HCT116 (cell line): ENCODE measurements at regions not wholly inside any gene's neighbourhood (a gene's known extent, or its start where the extent isn't known, plus 50 kb on each side); places are given as distances from the start of the nearest gene placed in this dataset.

Source experiments
- ATAC-seq: fragments of 200-7000 bp; cut with Tn5 transposase; 2 replicates; pipeline ENCODE4 v1.9.1; 2020; ENCODE audit warnings: mild to moderate bottlenecking, moderate library complexity
- BruUV-seq: library from RNA; stranded (reverse); fragments of 400-500 nt; replicated peaks from 2 replicates; lab custom pipeline; 2021; lab: Mats Ljungman, UMichigan
- CTCF ChIA-PET: fragments of 300-600 bp; sonication (Branson Sonifier 250); formaldehyde crosslinking; loops from one replicate; lab custom pipeline; 2021; ENCODE audit warnings: antibody characterized with exemption; lab: Charles Lee
- POLR2A ChIA-PET: fragments of 300-600, 350-600 bp; sonication (Branson Sonifier 250); formaldehyde crosslinking; loops from one replicate; lab custom pipeline; 2021; ENCODE audit warnings: antibody characterized with exemption; lab: Charles Lee
- RAD21 ChIA-PET, 2 experiments: fragments of 300-600 bp; sonication (Branson Sonifier 250); formaldehyde crosslinking; loops; one replicate each; lab custom pipeline; 2023; ENCODE audit warnings: low total read pairs in 2 of 2; ENCODE audit not compliant: uncharacterized antibody in 2 of 2, unreplicated experiment in 2 of 2, low non-redundant PET in 1 of 2; lab: Charles Lee
- DNase-seq: peaks from one replicate; pipeline ENCODE4 v3.0.0-alpha.2; 2010; ENCODE audit warnings: low read depth, low spot score
- H2AFZ ChIP-seq: fragments of 200-600 bp; shearing (Covaris generic), sonication (generic); 2 replicates; pipeline ENCODE4 v1.6.1; 2017; ENCODE audit warnings: low read depth, mixed run types, mixed read lengths, antibody characterized with exemption, low read length; ENCODE audit not compliant: poor library complexity, severe bottlenecking
- H3K27ac ChIP-seq: 2 replicates; pipeline ENCODE4 v1.5.1; 2012; ENCODE audit warnings: low read depth, low read length
- H3K27me3 ChIP-seq: fragments of 200-600 bp; sonication (generic); 2 replicates; pipeline ENCODE4 v1.6.1; 2016; ENCODE audit warnings: mixed run types, low read length, mixed read lengths; ENCODE audit not compliant: insufficient read depth
- H3K36me3 ChIP-seq, 2 experiments: fragments of 200-500 bp in 1 of 2; fragments of 200-600 bp in 1 of 2; sonication (Bioruptor generic) in 1 of 2; sonication (generic) in 1 of 2; 2 replicates each; pipeline versions ENCODE4 v1.5.1 to v1.6.1; 2014 to 2016; ENCODE audit warnings: low read length in 2 of 2, inconsistent platforms in 1 of 2, mixed read lengths in 1 of 2, mixed run types in 1 of 2; ENCODE audit not compliant: insufficient read depth in 2 of 2, control insufficient read depth in 1 of 2
- H3K4me1 ChIP-seq, 2 experiments: fragments of 200-600 bp in 1 of 2; sonication (generic) in 1 of 2; 2 replicates each; pipeline versions ENCODE4 v1.5.1 to v1.6.1; 2012 to 2017; ENCODE audit warnings: low read length in 2 of 2, inconsistent platforms in 1 of 2, mild to moderate bottlenecking in 1 of 2, mixed read lengths in 1 of 2, mixed run types in 1 of 2, moderate library complexity in 1 of 2; ENCODE audit not compliant: insufficient read depth in 2 of 2, control insufficient read depth in 1 of 2
- H3K4me2 ChIP-seq: fragments of 200-600 bp; sonication (generic); 2 replicates; pipeline ENCODE4 v1.6.1; 2017; ENCODE audit warnings: mixed run types, low read length, mixed read lengths
- H3K4me3 ChIP-seq, 2 experiments: fragments of 200-600 bp in 1 of 2; sonication (generic) in 1 of 2; replicated peaks in 1 of 2; 2 replicates each; pipeline ENCODE4 v1.5.1; 2011 to 2016; ENCODE audit warnings: low read length in 2 of 2, control low read depth in 1 of 2, low read depth in 1 of 2, mild to moderate bottlenecking in 1 of 2, mixed read lengths in 1 of 2, mixed run types in 1 of 2
- H3K79me2 ChIP-seq: fragments of 200-600 bp; sonication (generic); 2 replicates; pipeline ENCODE4 v1.6.1; 2017; ENCODE audit warnings: mild to moderate bottlenecking, mixed run types, low read length, moderate library complexity, mixed read lengths; ENCODE audit not compliant: insufficient read depth
- H3K9ac ChIP-seq: fragments of 200-600 bp; sonication (generic); 2 replicates; pipeline ENCODE4 v1.6.1; 2016; ENCODE audit warnings: low read length, mixed read lengths
- H3K9me2 ChIP-seq: fragments of 200-600 bp; sonication (generic), shearing (Covaris generic); 2 replicates; pipeline ENCODE4 v1.6.1; 2017; ENCODE audit warnings: mixed run types, mild to moderate bottlenecking, moderate library complexity; ENCODE audit not compliant: insufficient read depth
- H3K9me3 ChIP-seq, 2 experiments: fragments of 200-500 bp in 1 of 2; fragments of 200-600 bp in 1 of 2; sonication (Bioruptor generic) in 1 of 2; sonication (generic) in 1 of 2; 2 replicates each; pipeline ENCODE4 v1.6.1; 2014 to 2017; ENCODE audit warnings: low read length in 2 of 2, mixed read lengths in 2 of 2, inconsistent platforms in 1 of 2, low read depth in 1 of 2, mild to moderate bottlenecking in 1 of 2, mixed run types in 1 of 2, moderate library complexity in 1 of 2; ENCODE audit not compliant: control insufficient read depth in 1 of 2, insufficient read depth in 1 of 2
- H4K20me1 ChIP-seq: fragments of 200-600 bp; sonication (generic), shearing (Covaris generic); 2 replicates; pipeline ENCODE4 v1.6.1; 2017; ENCODE audit warnings: mixed run types, mild to moderate bottlenecking, moderate library complexity; ENCODE audit not compliant: insufficient read depth
- CBX3 ChIP-seq: IDR thresholded peaks from 2 replicates; pipeline ENCODE4 v1.6.1; 2012; ENCODE audit warnings: low read depth
- EGR1 ChIP-seq: IDR thresholded peaks from 2 replicates; pipeline ENCODE4 v1.6.1; 2012; ENCODE audit warnings: low read depth
- ELF1 ChIP-seq: IDR thresholded peaks from 2 replicates; pipeline ENCODE4 v1.6.1; 2012; ENCODE audit warnings: low read depth, borderline replicate concordance
- EZH2 ChIP-seq: fragments of 200-600 bp; sonication (generic); IDR thresholded peaks from 2 replicates; pipeline ENCODE4 v1.6.1; 2017; ENCODE audit warnings: antibody characterized with exemption, mixed run types
- EZH2phosphoT487 ChIP-seq: fragments of 200-600 bp; IDR thresholded peaks from 2 replicates; pipeline ENCODE4 v1.6.1; 2018; ENCODE audit warnings: antibody characterized with exemption, borderline replicate concordance
- FOSL1 ChIP-seq: IDR thresholded peaks from 2 replicates; pipeline ENCODE4 v1.6.1; 2012; ENCODE audit warnings: low read depth
- JUND ChIP-seq: IDR thresholded peaks from 2 replicates; pipeline ENCODE4 v1.6.1; 2012
- MAX ChIP-seq: IDR thresholded peaks from 2 replicates; pipeline ENCODE4 v1.6.1; 2012
- POLR2A ChIP-seq: IDR thresholded peaks from 2 replicates; pipeline ENCODE4 v1.7.0; 2011; ENCODE audit warnings: borderline replicate concordance; ENCODE audit not compliant: insufficient read depth, insufficient read length; ENCODE audit errors: extremely low read depth
- RAD21 ChIP-seq: IDR thresholded peaks from 2 replicates; pipeline ENCODE4 v1.6.1; 2012; ENCODE audit warnings: low read depth, mild to moderate bottlenecking
- SIN3A ChIP-seq: IDR thresholded peaks from 2 replicates; pipeline ENCODE4 v1.6.1; 2012; ENCODE audit warnings: low read depth
- SP1 ChIP-seq: IDR thresholded peaks from 2 replicates; pipeline ENCODE4 v1.6.1; 2012; ENCODE audit warnings: low read depth
- SRF ChIP-seq: IDR thresholded peaks from 2 replicates; pipeline ENCODE4 v1.6.1; 2012; ENCODE audit warnings: low read depth
- TCF7L2 ChIP-seq: IDR thresholded peaks from 2 replicates; pipeline ENCODE4 v1.7.0; 2011; ENCODE audit warnings: borderline replicate concordance, inconsistent platforms; ENCODE audit not compliant: insufficient read depth, insufficient read length; ENCODE audit errors: extremely low read depth
- ZBTB33 ChIP-seq: IDR thresholded peaks from 2 replicates; pipeline ENCODE4 v1.6.1; 2011; ENCODE audit warnings: mild to moderate bottlenecking, low read length, moderate library complexity; ENCODE audit not compliant: insufficient replicate concordance; ENCODE audit errors: extremely low read depth
- ZFX ChIP-seq: fragments of 450-650 bp; IDR thresholded peaks from 2 replicates; pipeline ENCODE4 v1.6.1; 2017
- ZNF274 ChIP-seq: fragments of 200-500 bp; sonication (Bioruptor generic); IDR thresholded peaks from 2 replicates; pipeline ENCODE4 v1.6.1; 2014; ENCODE audit warnings: mild to moderate bottlenecking, low read depth, low read length, inconsistent platforms
- intact Hi-C: fragments of 100-400 bp; cut with micrococcal nuclease; formaldehyde crosslinking; loops from 2 replicates; pipeline ENCODE4 v1.10.0; 2022
- TF ChIP-seq, protein P1 (sequence below): IDR thresholded peaks from 2 replicates; pipeline ENCODE4 v1.6.1; 2012; ENCODE audit warnings: low read depth

DNA sequence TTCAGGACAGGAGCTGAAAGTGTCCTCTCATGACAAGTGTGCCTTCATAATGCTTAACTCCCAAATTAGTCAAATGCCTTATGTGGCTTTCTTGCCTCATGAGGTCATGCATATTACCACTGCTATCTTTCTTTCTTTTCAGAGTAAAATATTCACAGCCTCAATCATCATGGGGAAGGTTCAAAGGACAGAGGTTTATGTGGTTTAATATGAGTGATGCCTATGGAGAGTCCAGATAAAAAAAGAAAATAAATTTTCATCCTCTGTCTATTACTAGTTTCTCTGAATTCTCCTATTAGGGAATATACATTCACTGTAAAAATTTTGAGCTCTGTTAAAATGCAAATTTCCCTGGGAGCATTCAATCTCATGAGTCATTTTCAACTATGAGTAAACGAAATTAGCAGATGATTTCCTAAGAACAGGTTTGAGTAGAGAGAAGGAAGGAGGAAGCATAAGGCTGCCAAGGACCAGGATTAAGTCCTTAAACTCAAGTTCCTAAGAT lies 396.9 kb upstream of the ADGRB3 start (continued):
- TF ChIP-seq FOSL1: no peak
- TF ChIP-seq, all 23 proteins: peak for 0

DNA sequence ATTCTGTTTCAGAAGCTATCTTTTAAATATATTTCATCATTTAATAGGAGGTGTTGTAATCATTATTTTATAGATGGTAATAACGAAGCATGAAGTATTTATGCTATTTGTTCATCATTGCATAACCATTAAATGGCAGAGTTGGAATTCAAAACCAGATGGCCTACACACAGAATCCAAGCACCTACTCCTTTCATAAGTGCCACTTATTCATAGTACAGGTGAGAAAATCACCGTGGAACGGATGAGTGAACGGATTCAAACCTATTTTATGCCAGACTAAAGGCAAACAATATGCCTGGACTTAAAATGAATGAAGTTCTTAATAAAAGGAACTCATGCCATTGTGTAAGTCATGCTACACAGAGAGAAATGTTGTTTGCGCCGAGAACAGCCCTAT lies 397.9 kb upstream of the ADGRB3 start:
- DNase-seq (no peak), ATAC-seq (no peak)
- H4K20me1 ChIP-seq: no peaks in the 10 kb centered on the region
- TF ChIP-seq ELF1 (no peak), FOSL1 (no peak), POLR2A (no peak), ZNF274 (no peak), CBX3 (no peak), EZH2phosphoT487 (no peak), ZBTB33 (no peak), SRF (no peak), TCF7L2 (no peak), SIN3A (no peak), ZFX (no peak), SP1 (no peak), MAX (no peak), JUND (no peak), RAD21 (no peak), EGR1 (no peak), EZH2 (no peak)
- TF ChIP-seq, protein P1, sequence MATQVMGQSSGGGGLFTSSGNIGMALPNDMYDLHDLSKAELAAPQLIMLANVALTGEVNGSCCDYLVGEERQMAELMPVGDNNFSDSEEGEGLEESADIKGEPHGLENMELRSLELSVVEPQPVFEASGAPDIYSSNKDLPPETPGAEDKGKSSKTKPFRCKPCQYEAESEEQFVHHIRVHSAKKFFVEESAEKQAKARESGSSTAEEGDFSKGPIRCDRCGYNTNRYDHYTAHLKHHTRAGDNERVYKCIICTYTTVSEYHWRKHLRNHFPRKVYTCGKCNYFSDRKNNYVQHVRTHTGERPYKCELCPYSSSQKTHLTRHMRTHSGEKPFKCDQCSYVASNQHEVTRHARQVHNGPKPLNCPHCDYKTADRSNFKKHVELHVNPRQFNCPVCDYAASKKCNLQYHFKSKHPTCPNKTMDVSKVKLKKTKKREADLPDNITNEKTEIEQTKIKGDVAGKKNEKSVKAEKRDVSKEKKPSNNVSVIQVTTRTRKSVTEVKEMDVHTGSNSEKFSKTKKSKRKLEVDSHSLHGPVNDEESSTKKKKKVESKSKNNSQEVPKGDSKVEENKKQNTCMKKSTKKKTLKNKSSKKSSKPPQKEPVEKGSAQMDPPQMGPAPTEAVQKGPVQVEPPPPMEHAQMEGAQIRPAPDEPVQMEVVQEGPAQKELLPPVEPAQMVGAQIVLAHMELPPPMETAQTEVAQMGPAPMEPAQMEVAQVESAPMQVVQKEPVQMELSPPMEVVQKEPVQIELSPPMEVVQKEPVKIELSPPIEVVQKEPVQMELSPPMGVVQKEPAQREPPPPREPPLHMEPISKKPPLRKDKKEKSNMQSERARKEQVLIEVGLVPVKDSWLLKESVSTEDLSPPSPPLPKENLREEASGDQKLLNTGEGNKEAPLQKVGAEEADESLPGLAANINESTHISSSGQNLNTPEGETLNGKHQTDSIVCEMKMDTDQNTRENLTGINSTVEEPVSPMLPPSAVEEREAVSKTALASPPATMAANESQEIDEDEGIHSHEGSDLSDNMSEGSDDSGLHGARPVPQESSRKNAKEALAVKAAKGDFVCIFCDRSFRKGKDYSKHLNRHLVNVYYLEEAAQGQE: no peak
- no TSS peak for BruUV-seq
- CTCF ChIA-PET: no interaction called here
- POLR2A ChIA-PET: no interaction called here
- H3K4me3 ChIP-seq: no peak overlapping the region
- H3K9ac ChIP-seq: no peak overlapping the region
- intact Hi-C loops: no loop called here
- no peaks in the 10 kb centered on the region for H3K27me3 ChIP-seq
- RAD21 ChIA-PET: no interaction called here
- H3K9me3 ChIP-seq: peaks cover 4 to 25% of the 10 kb centered on the region in 2 experiments; a peak in 2 of 4 replicates
- H3K36me3 ChIP-seq: no peaks in the 10 kb centered on the region
- no peak overlapping the region for H3K4me2 ChIP-seq
- no peaks in the 10 kb centered on the region for H3K4me1 ChIP-seq
- no peak overlapping the region for H3K27ac ChIP-seq
- H2AFZ ChIP-seq: no peak overlapping the region
- H3K9me2 ChIP-seq: no peaks in the 10 kb centered on the region
- no peaks in the 10 kb centered on the region for H3K79me2 ChIP-seq
